ENCODE measurements at regions not wholly inside any gene's neighbourhood (a gene's known extent, or its start where the extent isn't known, plus 50 kb on each side); places are given as distances from the start of the nearest gene placed in this dataset.

DNA sequence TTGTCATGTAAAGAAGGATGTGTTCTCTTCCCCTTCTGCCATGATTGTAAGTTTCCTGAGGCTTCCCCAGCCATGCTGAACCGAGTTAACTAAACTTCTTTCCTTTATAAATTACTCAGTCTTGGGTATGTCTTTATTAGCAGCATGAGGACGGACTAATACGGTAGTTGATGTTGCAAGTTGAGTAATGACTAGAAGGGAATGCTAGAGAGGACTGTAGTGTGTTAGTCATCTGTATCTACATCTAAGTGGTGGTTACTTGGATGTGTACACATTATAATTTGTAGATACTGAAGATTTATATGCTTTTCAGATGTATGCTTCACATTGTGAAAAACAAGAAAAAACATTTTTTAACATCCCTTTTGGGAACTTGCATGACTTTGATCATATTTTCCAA lies 244.6 kb downstream of the POLR1F start:
- TF ChIP-seq EP300 (IDR thresholded peaks at IDR 0.05) = no peak
- TF ChIP-seq, protein P1, sequence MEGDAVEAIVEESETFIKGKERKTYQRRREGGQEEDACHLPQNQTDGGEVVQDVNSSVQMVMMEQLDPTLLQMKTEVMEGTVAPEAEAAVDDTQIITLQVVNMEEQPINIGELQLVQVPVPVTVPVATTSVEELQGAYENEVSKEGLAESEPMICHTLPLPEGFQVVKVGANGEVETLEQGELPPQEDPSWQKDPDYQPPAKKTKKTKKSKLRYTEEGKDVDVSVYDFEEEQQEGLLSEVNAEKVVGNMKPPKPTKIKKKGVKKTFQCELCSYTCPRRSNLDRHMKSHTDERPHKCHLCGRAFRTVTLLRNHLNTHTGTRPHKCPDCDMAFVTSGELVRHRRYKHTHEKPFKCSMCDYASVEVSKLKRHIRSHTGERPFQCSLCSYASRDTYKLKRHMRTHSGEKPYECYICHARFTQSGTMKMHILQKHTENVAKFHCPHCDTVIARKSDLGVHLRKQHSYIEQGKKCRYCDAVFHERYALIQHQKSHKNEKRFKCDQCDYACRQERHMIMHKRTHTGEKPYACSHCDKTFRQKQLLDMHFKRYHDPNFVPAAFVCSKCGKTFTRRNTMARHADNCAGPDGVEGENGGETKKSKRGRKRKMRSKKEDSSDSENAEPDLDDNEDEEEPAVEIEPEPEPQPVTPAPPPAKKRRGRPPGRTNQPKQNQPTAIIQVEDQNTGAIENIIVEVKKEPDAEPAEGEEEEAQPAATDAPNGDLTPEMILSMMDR (IDR thresholded peaks at IDR 0.05) = no peak
